OCI-LY7 (cell line): ENCODE measurements at regions not wholly inside any gene's neighbourhood (a gene's known extent, or its start where the extent isn't known, plus 50 kb on each side); places are given as distances from the start of the nearest gene placed in this dataset.

Source experiments
- BruUV-seq: library from RNA; stranded (reverse); fragments of 400-500 nt; replicated peaks from 2 replicates; lab custom pipeline; 2021; lab: Mats Ljungman, UMichigan
- CTCF ChIA-PET: fragments of 300-600 bp; sonication (Branson Sonifier 250); formaldehyde crosslinking; loops from one replicate; lab custom pipeline; 2022; ENCODE audit warnings: antibody characterized with exemption; ENCODE audit not compliant: unreplicated experiment; lab: Charles Lee
- POLR2A ChIA-PET: fragments of 300-600 bp; sonication (Branson Sonifier 250); formaldehyde crosslinking; loops from one replicate; lab custom pipeline; 2022; ENCODE audit warnings: antibody characterized with exemption; lab: Charles Lee
- DNase-seq: peaks from one replicate; pipeline ENCODE4 v3.0.0-alpha.2; 2015; ENCODE audit warnings: low spot score
- H2AFZ ChIP-seq: fragments of 200-600 bp; sonication (generic), shearing (Covaris generic); 2 replicates; pipeline ENCODE4 v1.6.1; 2014; ENCODE audit warnings: mild to moderate bottlenecking, antibody characterized with exemption, low read length, moderate library complexity
- H3K27ac ChIP-seq: fragments of 200-600 bp; sonication (generic); 2 replicates; pipeline ENCODE4 v1.5.1; 2014; ENCODE audit warnings: mixed run types, low read depth, mild to moderate bottlenecking, moderate library complexity, low read length, inconsistent platforms; ENCODE audit not compliant: poor library complexity, severe bottlenecking
- H3K36me3 ChIP-seq: fragments of 200-600 bp; sonication (generic); 2 replicates; pipeline ENCODE4 v1.6.1; 2014; ENCODE audit warnings: mild to moderate bottlenecking, antibody characterized with exemption, low read length, moderate library complexity, mixed read lengths; ENCODE audit not compliant: insufficient read depth
- H3K4me1 ChIP-seq: fragments of 200-600 bp; sonication (generic); 2 replicates; pipeline ENCODE4 v1.5.1; 2014; ENCODE audit warnings: mild to moderate bottlenecking, low read length; ENCODE audit not compliant: insufficient read depth, poor library complexity, severe bottlenecking
- H3K4me2 ChIP-seq: fragments of 200-600 bp; sonication (generic); 2 replicates; pipeline ENCODE4 v1.6.1; 2014; ENCODE audit warnings: mild to moderate bottlenecking, low read length
- H3K4me3 ChIP-seq: fragments of 200-600 bp; sonication (generic); 2 replicates; pipeline ENCODE4 v1.5.1; 2014; ENCODE audit warnings: mild to moderate bottlenecking, low read depth, low read length; ENCODE audit not compliant: poor library complexity, severe bottlenecking
- H3K79me2 ChIP-seq: fragments of 200-600 bp; sonication (generic); 2 replicates; pipeline ENCODE4 v1.6.1; 2016; ENCODE audit warnings: low read depth, mild to moderate bottlenecking, low read length, moderate library complexity, mixed read lengths; ENCODE audit not compliant: insufficient read depth
- H3K9me2 ChIP-seq: fragments of 200-600 bp; sonication (generic); 2 replicates; pipeline ENCODE4 v1.6.1; 2016; ENCODE audit warnings: mild to moderate bottlenecking, low read length, mixed read lengths; ENCODE audit not compliant: insufficient read depth
- H3K9me3 ChIP-seq: fragments of 200-600 bp; sonication (generic); 2 replicates; pipeline ENCODE4 v1.6.1; 2014; ENCODE audit warnings: mild to moderate bottlenecking, mixed run types, low read length, mixed read lengths
- H4K20me1 ChIP-seq: fragments of 200-600 bp; sonication (generic); 2 replicates; pipeline ENCODE4 v1.6.1; 2014; ENCODE audit warnings: mild to moderate bottlenecking, antibody characterized with exemption, low read length, moderate library complexity, mixed read lengths; ENCODE audit not compliant: insufficient read depth
- CTCF ChIP-seq: fragments of 200-600 bp; sonication (generic); conservative IDR thresholded peaks from 2 replicates; pipeline ENCODE4 v1.5.1; 2014; ENCODE audit warnings: mild to moderate bottlenecking, antibody characterized with exemption, low read length, moderate library complexity, mixed read lengths
- EZH2phosphoT487 ChIP-seq: fragments of 200-600 bp; sonication (generic); IDR thresholded peaks from 2 replicates; pipeline ENCODE4 v1.6.1; 2018; ENCODE audit warnings: low read depth, borderline replicate concordance, mild to moderate bottlenecking, mixed run types, antibody characterized with exemption, low read length, moderate library complexity, mixed read lengths
- intact Hi-C: fragments of 100-400 bp; cut with micrococcal nuclease; formaldehyde crosslinking; loops from one replicate; pipeline ENCODE4 v1.10.0; 2022; ENCODE audit not compliant: unreplicated experiment

GRCh38 chr3:104429727-104430126 is 937.0 kb upstream of the ALCAM start:
- intact Hi-C loops = no loop called here

GRCh38 chr3:104436506-104436905 is 930.2 kb upstream of the ALCAM start:
- TF ChIP-seq EZH2phosphoT487 (no peak), CTCF (no peak)

More at GRCh38 chr3:104429727-104430126, 937.0 kb upstream of the ALCAM start:
- H3K4me1 ChIP-seq = peaks cover 14% of the 10 kb centered on the region
- ChIA-PET POLR2A (interaction anchor here (0.6 kb wide), 1 partner anchor 204 kb away, joined by 3 read pairs; no protein-coding TSS in a partner anchor), CTCF (no interaction called here)
- no peaks in the 10 kb centered on the region for H4K20me1 ChIP-seq
- H3K9me3 ChIP-seq = no peaks in the 10 kb centered on the region
- no peak for DNase-seq
- H3K4me3 ChIP-seq = no peak overlapping the region
- H3K79me2 ChIP-seq = no peaks in the 10 kb centered on the region
- H3K4me2 ChIP-seq = no peak overlapping the region
- no peaks in the 10 kb centered on the region for H3K9me2 ChIP-seq
- BruUV-seq = no TSS peak
- no peak overlapping the region for H3K27ac ChIP-seq
- TF ChIP-seq EZH2phosphoT487 (no peak), CTCF (no peak)
- H3K36me3 ChIP-seq = no peaks in the 10 kb centered on the region
- H2AFZ ChIP-seq = peak overlapping the region; percentile 10; the same call in 1 of the 2 replicates

DNA sequence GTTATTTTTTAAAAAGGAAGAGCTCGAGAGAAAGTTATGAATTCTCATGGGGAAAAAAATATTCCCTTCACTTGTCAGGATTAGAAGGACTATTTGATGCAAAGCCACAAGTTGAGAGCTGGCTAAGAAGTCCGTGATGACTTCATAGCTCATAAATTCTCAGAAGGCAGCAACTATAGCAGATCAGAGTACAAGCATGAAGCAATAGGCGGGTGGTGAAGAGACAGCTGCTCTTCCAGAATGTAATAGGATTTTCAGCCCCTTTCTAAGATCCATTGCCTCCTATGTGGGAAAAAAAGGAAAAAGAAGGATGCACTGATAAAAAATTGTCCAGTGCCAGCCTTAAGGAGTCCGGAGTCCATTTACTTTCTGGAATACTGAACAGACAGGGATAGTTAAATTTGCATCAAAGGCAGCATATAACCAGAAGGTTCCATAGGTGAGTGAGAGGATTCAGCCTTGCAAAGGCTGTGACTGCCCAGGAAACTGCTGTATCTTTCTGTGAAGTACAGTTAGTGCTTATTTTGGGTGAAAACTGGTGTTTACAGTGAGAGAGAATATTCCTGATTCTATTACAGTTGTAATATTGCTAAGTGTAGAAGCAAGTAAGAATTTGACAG is 929.5 kb upstream of the ALCAM start:
- H2AFZ ChIP-seq = no peak overlapping the region
- H3K9me3 ChIP-seq = no peaks in the 10 kb centered on the region
- H3K4me1 ChIP-seq = peaks cover 9% of the 10 kb centered on the region
- no peak overlapping the region for H3K27ac ChIP-seq
- no peak overlapping the region for H3K4me2 ChIP-seq
- intact Hi-C loops = no loop called here
- no peaks in the 10 kb centered on the region for H3K79me2 ChIP-seq
- POLR2A ChIA-PET = interaction anchor here (0.5 to 0.9 kb wide), 3 partner anchors 9 to 283 kb away, joined by 3 to 4 read pairs (median 3); no protein-coding TSS in a partner anchor
- no peaks in the 10 kb centered on the region for H3K9me2 ChIP-seq
- no peaks in the 10 kb centered on the region for H3K36me3 ChIP-seq
- TF ChIP-seq CTCF = no peak
- TF ChIP-seq EZH2phosphoT487 = no peak
- no peaks in the 10 kb centered on the region for H4K20me1 ChIP-seq
- BruUV-seq = no TSS peak
- H3K4me3 ChIP-seq = no peak overlapping the region
- CTCF ChIA-PET = interaction anchor here (0.6 kb wide), 1 partner anchor 1202 kb away, joined by 3 read pairs; no protein-coding TSS in a partner anchor
- DNase-seq = no peak

More at GRCh38 chr3:104436506-104436905, 930.2 kb upstream of the ALCAM start:
- BruUV-seq = no TSS peak
- CTCF ChIA-PET = no interaction called here
- H4K20me1 ChIP-seq = no peaks in the 10 kb centered on the region
- H3K36me3 ChIP-seq = no peaks in the 10 kb centered on the region
- no peaks in the 10 kb centered on the region for H3K9me2 ChIP-seq
- H3K4me3 ChIP-seq = no peak overlapping the region
- POLR2A ChIA-PET = interaction anchor here (0.5 to 0.9 kb wide), 3 partner anchors 8 to 282 kb away, joined by 3 to 4 read pairs (median 3); no protein-coding TSS in a partner anchor
- no peaks in the 10 kb centered on the region for H3K9me3 ChIP-seq
- H3K27ac ChIP-seq = no peak overlapping the region
- H3K4me2 ChIP-seq = no peak overlapping the region
- intact Hi-C loops = no loop called here
- H2AFZ ChIP-seq = no peak overlapping the region
- H3K4me1 ChIP-seq = peaks cover 9% of the 10 kb centered on the region
- no peaks in the 10 kb centered on the region for H3K79me2 ChIP-seq
- DNase-seq = no peak
